GM23248 (cell line): ENCODE measurements at regions not wholly inside any gene's neighbourhood (a gene's known extent, or its start where the extent isn't known, plus 50 kb on each side); places are given as distances from the start of the nearest gene placed in this dataset.

Experiments used
- EZH2 ChIP-seq: fragments of 200-600 bp; sonication (generic); IDR thresholded peaks from 2 replicates; pipeline ENCODE4 v1.6.1; 2018; ENCODE audit warnings: antibody characterized with exemption, mild to moderate bottlenecking; ENCODE audit not compliant: insufficient read depth, poor library complexity, severe bottlenecking
- EZH2phosphoT487 ChIP-seq: fragments of 200-600 bp; sonication (generic); IDR thresholded peaks from 2 replicates; pipeline ENCODE4 v1.6.1; 2018; ENCODE audit warnings: antibody characterized with exemption, moderate library complexity, mild to moderate bottlenecking, low read depth; ENCODE audit not compliant: insufficient read depth

DNA sequence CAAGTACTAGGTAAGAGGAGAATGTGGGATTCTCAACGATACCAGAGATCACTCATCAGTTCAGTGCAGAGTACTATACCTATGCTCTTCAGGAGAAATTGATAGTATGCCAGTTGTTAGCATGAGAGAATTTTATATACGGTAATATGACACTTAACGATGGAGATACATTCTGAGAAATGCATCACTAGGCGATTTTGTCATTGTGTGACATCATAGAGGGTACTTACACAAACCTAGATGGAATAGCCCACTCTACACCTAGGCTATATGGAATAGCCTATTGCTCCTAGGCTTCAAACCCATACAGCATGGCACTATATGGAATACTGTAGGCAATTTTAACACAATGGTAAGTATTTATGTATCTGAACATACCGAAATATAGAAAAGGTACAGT, 140.2 kb downstream of the SLIT2 start:
- no peak for TF ChIP-seq EZH2
- no peak for TF ChIP-seq EZH2phosphoT487
